ENCODE measurements at regions not wholly inside any gene's neighbourhood (a gene's known extent, or its start where the extent isn't known, plus 50 kb on each side); places are given as distances from the start of the nearest gene placed in this dataset.

- H3K4me1 ChIP-seq (ENCODE audit: low read length): no peaks in the 10 kb centered on the region
- H3K9ac ChIP-seq (ENCODE audit: low read length): no peak overlapping the region
- no peaks in the 10 kb centered on the region for H3K9me3 ChIP-seq (ENCODE audit: low read length)
Measured at GRCh38 chr3:159323848-159324247, 522.0 kb downstream of the MFSD1 start.

GRCh38 chr3:159326998-159327397 is 525.1 kb downstream of the MFSD1 start:
- Histone ChIP-seq H3K4me1 (ENCODE audit: low read length) (no peaks in the 10 kb centered on the region), H3K9me3 (ENCODE audit: low read length) (no peaks in the 10 kb centered on the region), H3K36me3 (ENCODE audit: insufficient read depth, low read length) (no peaks in the 10 kb centered on the region), H4K20me1 (ENCODE audit: insufficient read depth, low read depth, low read length) (no peaks in the 10 kb centered on the region), H3K4me2 (ENCODE audit: low read depth, low read length, poor library complexity, severe bottlenecking) (no peak overlapping the region), H3K9me2 (replicated peaks; ENCODE audit: insufficient read depth, low read length) (no peaks in the 10 kb centered on the region), H3K4me3 (ENCODE audit: low read length) (no peak overlapping the region), H3K27ac (ENCODE audit: low read length) (no peak overlapping the region), H3K9ac (ENCODE audit: low read length) (no peak overlapping the region), H3K27me3 (ENCODE audit: low read length) (no peaks in the 10 kb centered on the region), H3K79me2 (ENCODE audit: low read length) (no peaks in the 10 kb centered on the region), H2AFZ (ENCODE audit: low read length) (no peak overlapping the region)
- no peak for DNase-seq

More at GRCh38 chr3:159323848-159324247, 522.0 kb downstream of the MFSD1 start:
- H3K79me2 ChIP-seq (ENCODE audit: low read length): no peaks in the 10 kb centered on the region
- no peak overlapping the region for H3K27ac ChIP-seq (ENCODE audit: low read length)
- H3K4me2 ChIP-seq (ENCODE audit: low read depth, low read length, poor library complexity, severe bottlenecking): no peak overlapping the region
- H2AFZ ChIP-seq (ENCODE audit: low read length): no peak overlapping the region
- no peak for DNase-seq
- no peaks in the 10 kb centered on the region for H3K36me3 ChIP-seq (ENCODE audit: insufficient read depth, low read length)
- no peaks in the 10 kb centered on the region for H3K9me2 ChIP-seq (replicated peaks; ENCODE audit: insufficient read depth, low read length)
- H4K20me1 ChIP-seq (ENCODE audit: insufficient read depth, low read depth, low read length): no peaks in the 10 kb centered on the region
- H3K4me3 ChIP-seq (ENCODE audit: low read length): no peak overlapping the region
- no peaks in the 10 kb centered on the region for H3K27me3 ChIP-seq (ENCODE audit: low read length)

GRCh38 chr3:159332535-159333099 is 530.8 kb downstream of the MFSD1 start:
- H3K9me2 ChIP-seq (replicated peaks; ENCODE audit: insufficient read depth, low read length): no peaks in the 10 kb centered on the region
- no peaks in the 10 kb centered on the region for H3K9me3 ChIP-seq (ENCODE audit: low read length)
- H4K20me1 ChIP-seq (ENCODE audit: insufficient read depth, low read depth, low read length): no peaks in the 10 kb centered on the region
- no peak for DNase-seq
- no peak overlapping the region for H3K4me3 ChIP-seq (ENCODE audit: low read length)
- H3K27me3 ChIP-seq (ENCODE audit: low read length): no peaks in the 10 kb centered on the region
- no peaks in the 10 kb centered on the region for H3K36me3 ChIP-seq (ENCODE audit: insufficient read depth, low read length)
- no peaks in the 10 kb centered on the region for H3K79me2 ChIP-seq (ENCODE audit: low read length)
- no peak overlapping the region for H2AFZ ChIP-seq (ENCODE audit: low read length)
- no peak overlapping the region for H3K4me2 ChIP-seq (ENCODE audit: low read depth, low read length, poor library complexity, severe bottlenecking)
- no peak overlapping the region for H3K27ac ChIP-seq (ENCODE audit: low read length)
- H3K9ac ChIP-seq (ENCODE audit: low read length): no peak overlapping the region
- no peaks in the 10 kb centered on the region for H3K4me1 ChIP-seq (ENCODE audit: low read length)

- Histone ChIP-seq H3K9ac (ENCODE audit: low read length) (no peak overlapping the region), H3K9me2 (replicated peaks; ENCODE audit: insufficient read depth, low read length) (no peaks in the 10 kb centered on the region), H3K4me1 (ENCODE audit: low read length) (no peaks in the 10 kb centered on the region), H3K79me2 (ENCODE audit: low read length) (no peaks in the 10 kb centered on the region), H3K27me3 (ENCODE audit: low read length) (no peaks in the 10 kb centered on the region), H3K9me3 (ENCODE audit: low read length) (no peaks in the 10 kb centered on the region), H2AFZ (ENCODE audit: low read length) (no peak overlapping the region), H3K36me3 (ENCODE audit: insufficient read depth, low read length) (no peaks in the 10 kb centered on the region), H3K4me2 (ENCODE audit: low read depth, low read length, poor library complexity, severe bottlenecking) (no peak overlapping the region), H4K20me1 (ENCODE audit: insufficient read depth, low read depth, low read length) (no peaks in the 10 kb centered on the region), H3K4me3 (ENCODE audit: low read length) (no peak overlapping the region), H3K27ac (ENCODE audit: low read length) (no peak overlapping the region)
- DNase-seq: no peak
Measured at GRCh38 chr3:159339131-159339530, 537.3 kb downstream of the MFSD1 start.

GRCh38 chr3:159340877-159341500 is 539.1 kb downstream of the MFSD1 start:
- Histone ChIP-seq H3K27ac (ENCODE audit: low read length) (no peak overlapping the region), H3K79me2 (ENCODE audit: low read length) (no peaks in the 10 kb centered on the region), H3K9ac (ENCODE audit: low read length) (no peak overlapping the region), H3K9me3 (ENCODE audit: low read length) (no peaks in the 10 kb centered on the region), H2AFZ (ENCODE audit: low read length) (no peak overlapping the region), H3K9me2 (replicated peaks; ENCODE audit: insufficient read depth, low read length) (no peaks in the 10 kb centered on the region), H3K36me3 (ENCODE audit: insufficient read depth, low read length) (no peaks in the 10 kb centered on the region), H3K27me3 (ENCODE audit: low read length) (no peaks in the 10 kb centered on the region), H3K4me1 (ENCODE audit: low read length) (no peaks in the 10 kb centered on the region), H3K4me2 (ENCODE audit: low read depth, low read length, poor library complexity, severe bottlenecking) (no peak overlapping the region), H3K4me3 (ENCODE audit: low read length) (no peak overlapping the region), H4K20me1 (ENCODE audit: insufficient read depth, low read depth, low read length) (no peaks in the 10 kb centered on the region)
- DNase-seq: no peak

- Histone ChIP-seq H3K9me3 (ENCODE audit: low read length) (no peaks in the 10 kb centered on the region), H3K27ac (ENCODE audit: low read length) (no peak overlapping the region), H3K4me2 (ENCODE audit: low read depth, low read length, poor library complexity, severe bottlenecking) (no peak overlapping the region)
Measured at GRCh38 chr3:159346271-159346903, 544.5 kb downstream of the MFSD1 start.

GRCh38 chr3:159348431-159348830 is 546.6 kb downstream of the MFSD1 start:
- Histone ChIP-seq H3K79me2 (ENCODE audit: low read length) (no peaks in the 10 kb centered on the region), H3K9ac (ENCODE audit: low read length) (no peak overlapping the region), H3K4me1 (ENCODE audit: low read length) (no peaks in the 10 kb centered on the region), H4K20me1 (ENCODE audit: insufficient read depth, low read depth, low read length) (no peaks in the 10 kb centered on the region), H3K4me2 (ENCODE audit: low read depth, low read length, poor library complexity, severe bottlenecking) (no peak overlapping the region), H3K9me3 (ENCODE audit: low read length) (no peaks in the 10 kb centered on the region), H3K9me2 (replicated peaks; ENCODE audit: insufficient read depth, low read length) (no peaks in the 10 kb centered on the region), H3K27me3 (ENCODE audit: low read length) (no peaks in the 10 kb centered on the region), H2AFZ (ENCODE audit: low read length) (no peak overlapping the region), H3K4me3 (ENCODE audit: low read length) (no peak overlapping the region), H3K36me3 (ENCODE audit: insufficient read depth, low read length) (no peaks in the 10 kb centered on the region), H3K27ac (ENCODE audit: low read length) (no peak overlapping the region)
- no peak for DNase-seq

More at GRCh38 chr3:159346271-159346903, 544.5 kb downstream of the MFSD1 start:
- Histone ChIP-seq H2AFZ (ENCODE audit: low read length) (no peak overlapping the region), H3K36me3 (ENCODE audit: insufficient read depth, low read length) (no peaks in the 10 kb centered on the region), H4K20me1 (ENCODE audit: insufficient read depth, low read depth, low read length) (no peaks in the 10 kb centered on the region), H3K27me3 (ENCODE audit: low read length) (no peaks in the 10 kb centered on the region), H3K9ac (ENCODE audit: low read length) (no peak overlapping the region), H3K4me1 (ENCODE audit: low read length) (no peaks in the 10 kb centered on the region), H3K9me2 (replicated peaks; ENCODE audit: insufficient read depth, low read length) (no peaks in the 10 kb centered on the region), H3K79me2 (ENCODE audit: low read length) (no peaks in the 10 kb centered on the region), H3K4me3 (ENCODE audit: low read length) (no peak overlapping the region)
- no peak for DNase-seq

GRCh38 chr3:159356606-159357005 is 554.8 kb downstream of the MFSD1 start:
- Histone ChIP-seq H3K79me2 (ENCODE audit: low read length) (no peaks in the 10 kb centered on the region), H3K4me3 (ENCODE audit: low read length) (no peak overlapping the region), H4K20me1 (ENCODE audit: insufficient read depth, low read depth, low read length) (no peaks in the 10 kb centered on the region), H3K9me3 (ENCODE audit: low read length) (no peaks in the 10 kb centered on the region), H3K4me2 (ENCODE audit: low read depth, low read length, poor library complexity, severe bottlenecking) (no peak overlapping the region), H3K36me3 (ENCODE audit: insufficient read depth, low read length) (no peaks in the 10 kb centered on the region), H3K27ac (ENCODE audit: low read length) (no peak overlapping the region), H3K9me2 (replicated peaks; ENCODE audit: insufficient read depth, low read length) (no peaks in the 10 kb centered on the region), H3K27me3 (ENCODE audit: low read length) (no peaks in the 10 kb centered on the region), H3K9ac (ENCODE audit: low read length) (no peak overlapping the region), H2AFZ (ENCODE audit: low read length) (no peak overlapping the region), H3K4me1 (ENCODE audit: low read length) (no peaks in the 10 kb centered on the region)
- DNase-seq: no peak
